GM19351 (cell line): ENCODE measurements at regions not wholly inside any gene's neighbourhood (a gene's known extent, or its start where the extent isn't known, plus 50 kb on each side); places are given as distances from the start of the nearest gene placed in this dataset.
"Not testable (repeated sequence)": the region's sequence is repeated elsewhere in the genome, so short reads cannot be mapped to it uniquely, and the experiment has no call there.

Experiments used
- ATAC-seq: cut with Tn5 transposase; IDR thresholded peaks from one replicate; pipeline ENCODE4 v1.9.1; 2021; ENCODE audit warnings: mild to moderate bottlenecking, moderate library complexity; ENCODE audit not compliant: unreplicated experiment

DNA sequence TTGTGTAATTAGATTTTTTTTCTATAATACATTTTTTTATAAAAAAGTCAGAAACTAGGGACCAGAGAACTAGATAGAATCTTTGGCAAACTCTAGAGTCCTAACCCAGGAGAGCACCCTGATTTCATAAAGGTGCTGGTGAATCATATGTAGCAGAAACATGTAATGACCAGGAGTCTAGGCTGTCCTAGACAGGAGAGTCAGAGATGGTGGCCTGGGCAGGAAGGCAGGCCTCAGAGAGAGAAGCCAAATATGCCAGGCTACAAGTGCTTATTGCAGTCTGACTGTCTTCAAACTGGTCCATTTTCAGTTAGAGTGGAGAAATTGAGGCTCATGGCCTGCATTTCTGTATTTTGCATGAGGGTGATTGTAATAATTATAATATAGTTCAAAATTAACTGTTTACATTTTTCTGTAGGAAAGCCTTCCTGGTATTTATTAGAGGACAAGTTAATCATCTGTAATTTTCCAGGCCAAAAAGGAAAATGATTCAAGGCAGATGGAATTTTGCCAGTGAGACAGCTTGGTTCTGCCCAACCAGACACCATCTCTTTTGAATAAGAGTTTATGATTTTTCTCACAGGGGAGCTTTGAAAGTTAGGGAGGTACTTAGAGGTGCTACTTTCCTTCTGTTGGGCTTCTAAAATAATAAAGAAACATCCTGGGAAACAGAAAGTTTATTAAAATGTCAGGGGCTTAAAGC is 129.8 kb downstream of the S1PR1 start:
- ATAC-seq = no peak

DNA sequence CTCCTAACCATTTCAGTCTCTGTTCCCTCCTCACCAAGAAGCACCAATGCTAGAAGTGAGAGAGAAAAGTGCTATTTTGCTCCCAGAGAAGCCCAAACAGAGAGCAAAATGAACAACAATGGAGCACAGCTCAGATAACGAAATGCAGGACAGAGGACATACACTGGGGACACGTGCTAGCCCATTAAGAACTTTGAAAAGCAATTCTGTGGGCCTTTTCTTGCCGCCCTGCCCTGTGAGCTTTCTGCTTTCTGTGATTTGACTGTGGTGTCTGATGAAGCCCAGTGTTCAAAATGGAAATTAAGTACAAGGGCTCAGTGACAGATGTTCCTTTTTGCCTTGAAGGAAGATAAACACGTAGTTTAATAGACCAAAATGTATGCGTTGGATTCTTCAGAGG is 130.8 kb downstream of the S1PR1 start:
- no peak for ATAC-seq

DNA sequence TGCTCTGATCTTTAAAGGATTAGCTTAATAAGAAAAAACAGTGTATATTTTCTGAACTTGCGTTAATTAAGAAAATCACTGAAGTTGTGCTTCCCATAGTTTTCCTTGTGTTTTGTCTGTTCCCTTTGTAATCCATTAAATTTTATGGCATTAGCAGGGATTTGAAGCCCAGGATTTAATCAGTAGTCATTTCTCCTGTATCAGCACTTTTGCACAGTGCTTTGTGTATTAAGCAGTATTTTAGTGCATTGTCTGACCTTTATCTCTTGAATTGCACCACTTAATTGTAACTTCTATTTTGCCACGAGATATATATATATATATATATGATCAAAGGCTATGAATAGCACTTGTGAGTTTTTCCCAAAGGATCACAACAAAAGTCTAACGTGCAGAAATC is 133.7 kb downstream of the S1PR1 start:
- ATAC-seq = no peak

DNA sequence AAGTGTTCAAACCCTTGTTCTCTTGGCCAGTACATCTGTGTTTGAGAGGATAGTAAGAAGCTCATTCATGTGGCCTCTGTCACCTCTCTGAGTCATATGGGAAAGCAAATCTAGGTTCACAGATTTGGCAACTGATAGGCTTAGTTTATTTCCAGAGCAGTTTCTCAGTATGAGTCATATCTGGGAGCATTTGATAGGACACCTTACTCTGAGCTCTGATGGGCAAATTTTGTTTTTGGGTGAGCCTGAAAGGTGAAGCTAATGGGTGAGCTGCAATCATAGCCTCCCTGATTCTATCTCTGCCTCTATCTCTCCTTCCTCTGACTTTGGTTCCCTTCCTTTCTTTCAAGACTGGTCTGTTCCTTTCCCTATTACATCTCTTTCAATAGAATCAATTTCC is 134.4 kb downstream of the S1PR1 start:
- peak; percentile 92 for ATAC-seq

DNA sequence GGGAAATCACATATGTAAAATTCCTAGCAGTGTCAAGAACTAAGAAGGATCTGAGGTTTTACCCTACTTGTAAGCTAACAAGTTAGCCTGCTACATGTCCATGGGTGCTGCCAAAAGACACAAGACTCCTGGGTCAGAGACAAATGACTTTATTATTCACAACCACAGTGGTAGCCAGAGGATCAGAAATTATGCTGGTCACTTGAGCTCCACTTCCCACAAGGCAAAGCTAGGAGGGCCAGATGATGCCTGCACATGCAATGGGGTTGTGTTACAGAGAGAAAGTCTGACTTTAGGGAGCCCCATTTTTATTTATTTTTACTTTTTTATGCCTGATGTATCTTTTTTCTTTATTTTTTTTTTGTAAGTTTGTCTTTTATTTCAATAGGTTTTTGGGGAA is 136.8 kb downstream of the S1PR1 start:
- no peak for ATAC-seq

DNA sequence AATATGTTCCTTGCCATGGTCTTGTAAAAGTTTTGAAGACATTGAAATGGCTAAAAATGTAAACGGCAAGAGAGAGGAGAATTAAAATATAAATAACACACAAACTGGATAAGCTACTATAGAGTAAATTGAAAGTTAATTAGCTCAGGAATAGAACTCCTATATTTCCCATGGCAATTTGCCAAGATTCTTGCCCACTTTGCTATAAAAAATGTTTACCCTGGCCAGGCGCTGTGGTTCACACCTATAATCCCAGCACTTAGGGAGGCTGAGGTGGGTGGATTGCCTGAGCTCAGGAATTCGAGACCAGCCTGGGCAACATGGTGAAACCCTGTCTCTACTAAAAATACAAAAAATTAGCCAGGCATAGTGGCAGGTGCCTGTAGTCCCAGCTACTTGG is 138.6 kb downstream of the S1PR1 start:
- ATAC-seq = not testable (repeated sequence)

DNA sequence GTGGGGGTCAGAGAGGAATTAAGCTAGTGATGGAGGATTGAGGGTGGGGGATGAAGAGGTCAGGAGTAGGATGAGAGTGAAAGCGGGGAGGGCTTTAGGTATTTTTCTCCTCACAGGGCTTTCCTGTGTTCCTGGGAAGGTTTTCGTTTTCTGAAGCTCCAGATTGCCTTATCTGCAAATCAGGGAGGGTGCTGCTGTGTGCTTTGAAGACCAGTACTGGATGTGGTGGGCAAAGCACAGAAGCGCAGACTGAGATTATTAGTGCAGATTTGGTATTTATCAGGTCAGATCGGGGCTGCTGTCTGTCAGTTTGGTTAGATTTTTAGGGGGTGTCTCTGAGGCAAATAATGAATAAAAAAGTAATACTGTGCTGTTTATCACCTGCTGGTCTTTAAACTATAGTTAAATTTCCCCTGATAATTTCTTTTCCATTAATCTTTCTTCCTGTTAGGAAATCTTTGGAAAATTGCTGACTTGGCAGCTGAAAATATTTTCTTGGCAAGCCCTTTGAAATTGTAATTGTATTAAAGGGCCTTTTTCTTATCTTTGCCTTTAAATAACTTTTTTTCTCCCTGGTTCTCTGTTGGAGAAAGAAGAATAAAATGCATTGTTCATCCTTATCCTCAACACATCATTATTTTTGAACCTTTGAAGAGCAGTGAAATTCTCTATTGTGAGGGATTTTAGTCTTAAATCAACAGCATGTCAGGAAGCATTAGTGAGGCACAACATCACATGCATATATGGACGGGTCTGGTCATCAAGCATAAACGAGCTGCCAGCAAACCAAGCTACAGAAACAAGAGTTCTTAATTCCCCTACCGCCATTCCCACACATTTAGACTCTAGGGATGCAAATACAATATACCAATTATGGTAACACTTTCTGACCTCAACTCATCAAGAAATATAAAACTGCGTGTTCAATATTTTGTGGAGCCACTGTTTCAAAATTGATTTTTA is 139.6 kb downstream of the S1PR1 start:
- ATAC-seq = no peak

DNA sequence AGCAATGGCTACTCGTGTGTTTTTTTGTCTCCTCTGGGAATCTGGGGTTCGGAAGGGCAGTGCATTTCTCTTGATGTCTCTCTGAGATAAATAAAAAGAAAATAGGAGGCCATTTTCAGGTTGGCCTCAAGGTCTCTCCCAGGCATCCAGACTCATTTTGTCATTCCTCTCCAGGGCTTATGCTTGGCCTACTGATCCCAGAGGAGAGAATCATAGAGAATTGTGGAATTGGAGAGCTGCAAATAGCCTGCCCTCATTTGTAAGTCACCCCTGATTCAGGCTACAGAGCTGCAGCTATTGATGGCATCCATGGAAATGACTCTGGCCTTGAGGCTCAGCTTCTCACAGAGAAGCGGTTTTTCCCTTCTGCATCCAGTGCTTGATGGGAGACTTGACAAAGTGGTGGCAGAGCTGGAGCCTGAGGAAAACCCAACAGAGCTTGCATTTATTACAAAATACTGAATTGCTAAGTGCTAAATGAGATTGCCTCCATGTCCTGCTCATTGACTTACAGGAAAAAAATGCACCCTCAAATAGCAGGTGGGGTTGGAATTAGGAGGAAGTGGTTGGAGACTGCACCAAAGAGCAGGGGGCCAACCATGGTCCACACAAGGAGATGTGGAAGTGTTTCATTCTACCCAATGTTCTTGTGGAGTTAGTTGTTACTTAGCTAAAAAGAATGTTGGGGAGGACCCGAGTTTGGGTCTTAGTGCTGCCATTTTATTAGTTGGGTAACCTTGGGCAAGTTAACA is 140.4 kb downstream of the S1PR1 start:
- ATAC-seq = no peak

DNA sequence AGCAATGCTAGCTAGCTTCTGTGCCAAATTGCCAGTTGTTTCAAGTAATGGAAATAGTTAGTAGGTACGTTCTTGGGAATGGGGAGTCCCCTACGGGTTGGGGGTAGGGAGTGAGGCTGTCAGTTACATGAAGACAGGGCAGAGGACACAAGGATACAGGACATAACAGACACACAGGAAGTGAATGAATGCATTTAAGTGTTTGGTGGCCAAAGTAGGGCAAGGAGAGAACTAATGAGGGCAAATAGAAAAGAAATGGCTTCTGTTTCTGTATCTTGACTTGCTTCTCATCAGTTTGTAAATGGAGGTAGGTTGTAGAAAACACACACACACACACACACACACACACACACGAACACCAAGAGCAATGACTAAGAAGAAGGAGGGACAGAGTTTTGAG is 142.2 kb downstream of the S1PR1 start:
- ATAC-seq = no peak

DNA sequence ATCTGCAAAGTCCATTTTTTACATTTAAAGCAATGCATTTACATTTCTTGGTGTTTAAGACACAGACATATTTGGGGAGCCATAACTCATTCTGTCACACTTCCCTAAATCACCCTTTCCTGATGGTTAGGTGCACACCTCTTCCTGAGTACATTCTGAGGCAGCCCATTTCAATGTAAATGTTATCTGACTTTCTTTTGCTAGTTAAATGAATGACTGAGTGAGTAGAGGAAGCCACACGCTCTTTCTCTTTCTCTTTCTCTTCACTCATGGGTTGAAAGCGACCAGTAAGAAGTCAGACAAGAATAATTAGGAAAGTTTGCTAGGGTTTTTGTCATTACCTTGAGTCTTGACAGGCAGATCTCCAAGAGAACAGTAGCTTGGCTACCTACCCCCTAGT is 143.1 kb downstream of the S1PR1 start:
- peak; percentile 96 for ATAC-seq

DNA sequence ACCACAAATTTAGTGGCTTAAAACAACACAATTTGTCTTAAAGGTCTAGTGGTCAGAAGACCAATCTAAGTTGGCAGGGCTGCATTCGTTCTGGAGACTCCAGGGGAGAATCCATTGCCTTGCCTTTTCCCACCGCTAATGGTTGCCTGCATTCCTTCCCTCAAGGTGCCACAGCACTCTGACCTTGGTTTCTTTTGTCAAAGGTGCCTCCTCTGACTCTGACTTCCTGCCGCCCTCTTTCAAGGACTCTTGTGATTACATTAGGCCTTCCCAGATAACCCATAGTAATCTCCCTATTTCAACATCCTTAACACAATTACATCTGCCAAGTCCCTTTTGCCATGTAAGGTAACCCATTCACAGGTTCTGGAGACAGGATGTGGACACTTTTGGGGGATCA is 145.3 kb downstream of the S1PR1 start:
- ATAC-seq = no peak

DNA sequence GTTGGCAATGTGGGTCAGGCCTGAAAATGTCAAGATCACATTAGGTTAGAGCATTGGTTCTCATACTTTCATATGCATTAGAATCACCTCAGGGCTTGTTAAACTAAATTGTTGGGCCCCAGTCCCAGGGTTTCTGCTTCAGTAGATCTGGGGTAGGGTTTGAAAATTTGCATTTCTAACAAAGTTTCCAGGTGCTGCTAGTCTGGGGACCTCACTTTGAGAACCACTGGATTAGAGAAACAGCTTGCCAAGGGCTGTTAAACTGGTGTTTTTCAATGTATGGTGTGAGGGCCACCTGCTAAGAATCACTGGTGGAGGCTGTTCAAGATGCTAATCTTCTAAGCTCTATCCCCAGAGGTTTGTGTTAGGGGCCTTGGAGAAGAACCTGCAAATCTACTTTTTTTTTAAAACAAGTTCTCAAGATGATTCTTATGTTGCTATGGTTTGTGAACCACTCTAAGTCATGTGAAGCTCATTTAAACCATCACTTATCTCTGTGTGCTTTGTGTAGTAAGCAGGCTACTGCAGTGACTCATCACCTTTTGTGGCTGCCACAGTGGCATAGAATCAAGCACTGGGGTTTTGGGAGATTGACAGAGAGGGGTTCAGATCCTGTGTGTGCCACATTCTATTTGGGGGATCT is 152.2 kb downstream of the S1PR1 start:
- ATAC-seq = peak; percentile 81

DNA sequence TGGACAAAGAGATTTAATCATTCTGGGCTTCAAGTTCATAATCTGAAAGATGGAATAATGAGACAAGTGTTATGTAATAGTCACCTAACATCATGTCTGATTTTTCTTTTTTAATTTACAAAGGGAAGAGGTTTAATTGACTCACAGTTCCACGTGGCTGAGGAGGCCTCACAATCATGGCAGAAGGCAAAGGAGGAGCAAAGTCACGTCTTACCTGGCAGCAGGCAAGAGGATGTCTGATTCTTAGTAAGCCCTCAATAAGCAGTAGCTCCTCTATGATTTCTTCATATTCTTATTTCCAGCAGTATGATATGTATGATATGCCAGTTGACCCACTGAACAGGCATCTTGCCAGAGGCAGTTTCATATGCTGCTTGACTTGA is 152.7 kb downstream of the S1PR1 start:
- ATAC-seq = no peak

DNA sequence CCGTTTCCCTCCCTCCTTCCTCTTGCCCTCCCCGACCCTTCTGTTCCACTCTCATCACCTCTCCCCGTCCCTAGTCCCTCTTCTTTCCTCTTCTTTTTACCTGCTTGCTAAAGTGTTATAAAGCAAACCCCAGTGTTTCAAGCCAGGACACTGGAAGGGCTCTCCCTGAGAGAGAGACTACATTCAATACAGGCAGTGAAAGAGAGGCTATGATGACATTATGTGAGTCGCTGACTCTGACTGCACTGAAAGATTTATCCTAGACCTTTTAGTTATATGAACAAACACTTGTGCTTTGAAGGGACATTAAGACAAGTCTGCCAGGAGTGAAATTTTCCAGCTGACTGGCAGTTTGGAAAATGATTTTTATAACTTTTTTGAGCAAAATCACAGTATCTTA is 155.7 kb downstream of the S1PR1 start:
- ATAC-seq = no peak

DNA sequence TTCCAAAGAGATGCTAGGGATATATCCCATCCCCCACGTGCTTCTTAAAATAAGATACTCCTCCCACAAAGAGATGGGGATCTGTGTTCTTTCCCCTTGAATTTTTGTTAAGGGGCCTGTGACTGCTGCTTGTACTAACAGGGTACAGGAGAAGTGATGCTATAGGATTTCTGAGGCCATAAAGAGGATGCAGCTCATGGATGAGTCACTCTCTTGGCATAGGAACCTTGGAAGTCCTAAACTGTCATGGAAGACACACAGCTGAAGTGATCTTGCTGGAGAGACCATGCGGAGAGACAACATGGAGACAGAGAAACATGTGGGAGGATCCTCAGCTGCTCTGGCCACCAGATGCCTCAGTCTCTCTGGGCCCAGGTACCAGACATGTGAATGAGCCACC is 157.2 kb downstream of the S1PR1 start:
- no peak for ATAC-seq

DNA sequence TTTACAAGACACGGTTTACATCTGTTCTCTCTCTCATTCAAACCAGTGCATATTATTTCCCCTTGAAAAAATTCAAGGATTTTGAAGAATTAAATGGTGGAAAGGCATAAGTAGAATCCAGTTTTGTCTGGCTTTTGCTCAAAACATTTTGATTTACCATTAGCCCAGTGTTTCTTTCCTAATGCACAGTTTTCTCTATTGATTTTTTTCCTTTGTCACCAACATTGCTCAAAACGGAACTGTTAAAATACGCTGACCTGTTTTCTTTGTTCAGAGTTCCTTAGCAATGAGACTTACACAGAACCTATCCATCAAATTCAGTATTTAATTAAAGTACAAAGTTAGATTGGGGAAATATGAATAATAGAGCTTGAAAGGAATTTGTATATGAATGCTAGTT is 162.4 kb downstream of the S1PR1 start:
- ATAC-seq = no peak

DNA sequence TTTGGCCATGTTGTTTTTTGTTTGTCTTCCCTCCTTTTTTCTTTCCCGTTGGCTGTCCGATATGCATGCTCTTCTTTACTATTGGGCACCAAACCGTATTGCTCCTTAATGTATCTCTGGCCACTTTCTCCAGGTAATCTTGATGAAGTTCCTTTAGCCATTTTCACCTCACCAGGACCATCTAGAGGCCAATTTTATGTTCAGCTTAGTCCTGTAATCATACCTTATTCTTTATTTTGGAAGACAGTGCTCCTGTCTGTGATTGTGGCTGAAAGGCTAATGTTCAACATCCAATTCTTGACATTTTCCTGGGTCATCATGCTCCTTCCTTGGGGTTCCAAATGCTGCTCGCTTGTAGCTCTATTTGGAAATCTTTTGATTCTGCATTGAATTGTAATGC is 169.5 kb downstream of the S1PR1 start:
- no peak for ATAC-seq

DNA sequence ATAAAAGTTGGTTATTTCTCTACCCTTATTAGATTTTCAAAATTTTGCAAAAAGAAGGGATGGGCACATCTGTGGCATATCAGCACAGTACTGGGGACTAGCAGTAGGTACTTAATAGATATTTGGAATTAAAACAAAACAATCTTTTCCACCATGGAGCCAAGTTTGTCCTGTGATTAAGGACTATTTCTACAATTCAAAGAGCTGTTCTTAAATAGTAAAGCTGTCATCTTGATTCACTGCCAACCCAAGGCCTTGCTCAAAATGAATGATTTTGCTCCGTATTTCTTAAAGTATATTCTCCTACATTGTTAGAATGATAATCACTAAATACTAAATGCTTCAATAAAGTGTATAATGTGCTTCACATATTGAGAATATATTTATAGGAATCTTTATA is 169.9 kb downstream of the S1PR1 start:
- no peak for ATAC-seq

DNA sequence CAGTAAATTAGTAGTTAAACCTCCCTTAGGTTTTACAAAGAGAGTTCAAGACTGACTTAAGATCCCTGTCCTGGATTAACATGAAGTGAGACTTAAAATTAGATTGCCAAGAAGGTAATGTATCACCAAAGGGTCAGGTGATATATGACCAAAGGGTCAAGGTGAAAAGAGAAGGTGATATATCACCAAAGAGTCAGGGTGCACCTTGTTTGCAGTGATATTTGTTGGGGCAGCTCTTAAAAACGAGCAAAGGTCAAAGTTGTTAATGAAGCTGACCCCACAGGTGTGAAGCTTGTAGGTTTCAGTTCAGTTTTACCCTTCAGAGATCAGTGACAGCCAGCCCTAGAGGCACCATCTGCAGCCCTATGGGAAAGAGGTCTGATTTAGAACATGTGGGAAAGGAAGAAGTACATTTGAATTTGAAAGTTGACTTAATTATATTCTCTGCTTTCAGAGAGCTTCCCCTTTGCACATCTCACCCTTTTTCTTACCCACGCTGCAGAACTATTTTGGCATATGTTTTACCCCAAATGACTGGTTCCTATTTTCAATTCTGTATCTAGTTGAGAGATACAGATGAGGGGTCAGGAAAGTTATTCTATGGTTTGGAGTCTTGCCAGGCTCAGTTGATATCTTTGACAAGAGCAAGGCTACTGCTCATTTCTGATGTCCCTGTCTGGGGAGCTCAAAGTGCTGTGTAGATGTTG is 170.8 kb downstream of the S1PR1 start:
- peak; percentile 70 for ATAC-seq

DNA sequence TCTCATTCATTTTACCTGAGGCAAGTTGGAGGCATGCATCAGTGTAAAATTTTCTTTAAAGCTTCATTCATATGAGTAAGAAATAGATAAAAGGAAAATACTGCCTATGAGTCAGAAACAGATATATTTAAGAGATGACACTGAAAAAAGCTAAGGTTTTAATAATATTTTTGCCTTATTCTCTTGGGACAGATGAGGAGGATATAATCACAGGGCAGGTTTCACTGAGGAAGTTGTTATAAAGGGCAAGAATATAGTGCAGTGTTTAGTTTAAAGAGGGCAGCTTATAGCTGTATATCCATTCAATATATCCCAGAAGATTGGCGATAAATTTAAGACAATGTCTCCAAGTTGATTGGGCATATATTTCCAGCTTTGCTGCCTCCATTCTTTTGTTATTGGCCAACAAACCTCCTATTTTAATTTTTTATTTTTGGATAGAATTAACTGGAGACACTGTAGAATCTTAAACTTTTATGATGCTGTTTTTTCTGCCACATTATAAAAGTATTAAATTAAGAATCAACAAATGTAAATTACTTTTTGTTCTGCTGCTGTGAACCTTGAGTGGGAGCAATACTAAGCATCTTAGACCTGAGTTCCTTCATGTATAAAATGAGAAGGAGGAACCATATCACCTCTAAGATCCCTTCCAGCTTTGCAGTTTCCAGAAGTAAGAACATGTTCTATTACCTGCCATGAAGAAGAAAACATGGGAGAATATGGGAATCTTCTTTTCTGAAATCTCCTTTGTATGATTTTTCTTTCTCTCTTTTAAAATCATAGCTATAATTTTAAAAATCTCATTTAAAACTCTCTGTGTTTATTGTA is 171.6 kb downstream of the S1PR1 start:
- ATAC-seq = peak; percentile 12
